Right lobe of liver (tissue), 6 donors: ENCODE measurements at regions not wholly inside any gene's neighbourhood (a gene's known extent, or its start where the extent isn't known, plus 50 kb on each side); places are given as distances from the start of the nearest gene placed in this dataset.
"Not testable (repeated sequence)": the region's sequence is repeated elsewhere in the genome, so short reads cannot be mapped to it uniquely, and the experiment has no call there.

Experiments
- ATAC-seq, 4 donors: fragments of 200-7000 bp; cut with Tn5 transposase; one replicate each; pipeline ENCODE4 v1.9.1; 2020; ENCODE audit warnings: mild to moderate bottlenecking in 4 of 4, moderate library complexity in 4 of 4
- DNase-seq, 3 donors: peaks; one replicate each; pipeline ENCODE4 v3.0.0-alpha.2; 2020
- H3K27ac ChIP-seq, 3 donors: fragments of 200-600 bp; one replicate each; pipeline ENCODE4 v1.8.0; 2022
- H3K27me3 ChIP-seq, 2 donors: fragments of 200-600 bp; one replicate each; pipeline ENCODE4 v1.8.0; 2022
- H3K36me3 ChIP-seq, 4 donors: fragments of 200-600 bp; sonication (generic) in 1 of 4; one replicate each; pipeline versions ENCODE4 v1.5.1 to v1.8.0; 2017 to 2022; ENCODE audit warnings: control low read depth in 1 of 4
- H3K4me1 ChIP-seq, 4 donors: fragments of 200-600 bp; sonication (generic) in 1 of 4; one replicate each; pipeline versions ENCODE4 v1.5.1 to v1.8.0; 2017 to 2022; ENCODE audit warnings: control low read depth in 1 of 4
- H3K4me3 ChIP-seq, 3 donors: fragments of 200-600 bp; one replicate each; pipeline ENCODE4 v1.8.0; 2022
- H3K9me3 ChIP-seq, 4 donors: fragments of 200-600 bp; sonication (generic) in 1 of 4; one replicate each; pipeline versions ENCODE4 v1.5.1 to v1.8.0; 2017 to 2022; ENCODE audit warnings: control low read depth in 1 of 4
- POLR2A ChIP-seq: fragments of 450-650 bp; IDR thresholded peaks from one replicate; pipeline ENCODE4 v1.6.1; 2017; ENCODE audit warnings: antibody characterized with exemption, mild to moderate bottlenecking
- WGBS: methylation state at CpG from one replicate; pipeline ENCODE4 v1.1.6; 2018; ENCODE audit warnings: low coverage, low lambda C conversion rate; ENCODE audit not compliant: insufficient coverage; ENCODE audit errors: missing lambda C conversion rate; 5-methylcytosine and 5-hydroxymethylcytosine counted together
- intact Hi-C, 2 donors: fragments of 100-400 bp; cut with DNase I; formaldehyde crosslinking; loops; one replicate each; pipeline versions ENCODE4 v1.11.2 to v1.14.1; 2022
- TF ChIP-seq, protein P1 (sequence below), 4 donors: fragments of 200-600 bp in 3 of 4; fragments of 450-650 bp in 1 of 4; IDR thresholded peaks; one replicate each; pipeline versions ENCODE4 v1.5.1 to v1.8.0; 2016 to 2022; ENCODE audit warnings: antibody characterized with exemption in 4 of 4, mild to moderate bottlenecking in 2 of 4
- donor health status: DM: no; HTN: yes; CAD: no.
- donor health status: DM: no; HTN: no; CAD: no.
- donor health status: DM: no; HTN: no; CAD: no.
- donor health status: DM: no; HTN: yes; CAD: no.
- donor health status: DM: no; HTN: yes; CAD: no.

DNA sequence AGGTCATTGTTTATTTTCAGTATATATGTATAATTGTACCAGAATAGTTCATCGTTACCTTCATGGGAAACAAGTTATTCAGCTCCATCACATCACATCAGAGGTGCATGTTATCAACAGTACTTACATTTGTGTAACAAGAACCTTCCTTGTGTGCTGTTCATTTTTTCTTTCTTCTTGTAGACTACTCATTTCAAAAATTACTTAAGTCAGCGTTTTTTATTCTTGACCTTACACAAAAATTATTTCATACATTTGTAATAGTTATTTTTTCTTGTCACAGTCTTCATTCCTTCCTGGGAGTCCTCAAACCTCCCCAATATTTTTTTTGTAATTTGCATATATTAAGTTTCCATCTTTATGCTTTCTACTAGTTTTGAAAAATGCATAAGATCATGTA is 725.7 kb upstream of the ADGRB3 start:
- intact Hi-C loops, result no loop called here
- TF ChIP-seq, protein P1, sequence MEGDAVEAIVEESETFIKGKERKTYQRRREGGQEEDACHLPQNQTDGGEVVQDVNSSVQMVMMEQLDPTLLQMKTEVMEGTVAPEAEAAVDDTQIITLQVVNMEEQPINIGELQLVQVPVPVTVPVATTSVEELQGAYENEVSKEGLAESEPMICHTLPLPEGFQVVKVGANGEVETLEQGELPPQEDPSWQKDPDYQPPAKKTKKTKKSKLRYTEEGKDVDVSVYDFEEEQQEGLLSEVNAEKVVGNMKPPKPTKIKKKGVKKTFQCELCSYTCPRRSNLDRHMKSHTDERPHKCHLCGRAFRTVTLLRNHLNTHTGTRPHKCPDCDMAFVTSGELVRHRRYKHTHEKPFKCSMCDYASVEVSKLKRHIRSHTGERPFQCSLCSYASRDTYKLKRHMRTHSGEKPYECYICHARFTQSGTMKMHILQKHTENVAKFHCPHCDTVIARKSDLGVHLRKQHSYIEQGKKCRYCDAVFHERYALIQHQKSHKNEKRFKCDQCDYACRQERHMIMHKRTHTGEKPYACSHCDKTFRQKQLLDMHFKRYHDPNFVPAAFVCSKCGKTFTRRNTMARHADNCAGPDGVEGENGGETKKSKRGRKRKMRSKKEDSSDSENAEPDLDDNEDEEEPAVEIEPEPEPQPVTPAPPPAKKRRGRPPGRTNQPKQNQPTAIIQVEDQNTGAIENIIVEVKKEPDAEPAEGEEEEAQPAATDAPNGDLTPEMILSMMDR (IDR thresholded peaks at IDR 0.05), result no peak
- TF ChIP-seq POLR2A, result no peak
- no peaks in the 10 kb centered on the region for H3K9me3 ChIP-seq
- no peak overlapping the region for H3K4me3 ChIP-seq
- 61% methylated on average over 2 of the region's 2 CpGs for WGBS
- no peaks in the 10 kb centered on the region for H3K4me1 ChIP-seq
- H3K27ac ChIP-seq, result no peak overlapping the region
- no peaks in the 10 kb centered on the region for H3K27me3 ChIP-seq
- H3K36me3 ChIP-seq, result no peaks in the 10 kb centered on the region
- ATAC-seq, result no peak
- DNase-seq, result no peak

DNA sequence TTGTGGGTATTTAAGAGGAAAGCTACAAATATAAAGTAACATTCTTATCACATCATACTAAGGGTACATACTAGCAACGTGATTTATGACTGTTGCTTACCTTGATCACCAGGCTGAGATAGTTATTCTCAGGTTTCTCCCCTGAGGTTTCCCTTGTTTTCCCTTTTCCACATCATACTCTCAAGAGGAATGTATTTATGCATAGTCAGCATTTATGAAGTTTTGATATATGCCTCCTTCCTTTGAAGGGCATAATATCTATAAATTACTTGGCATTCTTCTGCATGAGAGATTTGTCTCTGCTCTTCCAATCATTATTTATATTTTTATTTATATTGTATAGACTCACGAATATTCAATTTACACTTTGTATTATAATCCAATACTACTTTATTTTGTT is 726.7 kb upstream of the ADGRB3 start:
- TF ChIP-seq POLR2A, result no peak
- TF ChIP-seq, protein P1 (IDR thresholded peaks at IDR 0.05), result no peak
- WGBS, result 33% methylated on average over 2 of the region's 2 CpGs
- Histone ChIP-seq H3K4me1 (no peaks in the 10 kb centered on the region), H3K27me3 (no peaks in the 10 kb centered on the region), H3K4me3 (no peak overlapping the region), H3K9me3 (no peaks in the 10 kb centered on the region), H3K36me3 (no peaks in the 10 kb centered on the region), H3K27ac (no peak overlapping the region)
- intact Hi-C loops, result no loop called here
- DNase-seq, result no peak
- no peak for ATAC-seq

DNA sequence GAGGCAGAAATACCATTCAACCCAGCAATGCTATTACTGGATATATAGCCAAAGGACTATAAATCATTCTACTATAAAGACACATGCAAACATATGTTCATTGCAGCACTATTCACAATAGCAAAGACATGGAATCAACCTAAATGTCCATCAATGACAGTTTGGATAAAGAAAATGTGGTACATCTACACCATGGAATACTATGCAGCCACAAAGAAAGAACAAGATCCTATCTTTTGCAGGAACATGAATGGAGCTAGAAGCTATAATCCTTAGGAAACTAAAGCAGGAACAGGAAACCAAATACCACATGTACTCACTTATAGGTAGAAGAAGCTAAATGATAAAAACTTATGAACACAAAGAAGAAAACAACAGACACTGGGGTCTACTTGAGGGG is 730.3 kb upstream of the ADGRB3 start:
- intact Hi-C loops, result not testable (repeated sequence)

DNA sequence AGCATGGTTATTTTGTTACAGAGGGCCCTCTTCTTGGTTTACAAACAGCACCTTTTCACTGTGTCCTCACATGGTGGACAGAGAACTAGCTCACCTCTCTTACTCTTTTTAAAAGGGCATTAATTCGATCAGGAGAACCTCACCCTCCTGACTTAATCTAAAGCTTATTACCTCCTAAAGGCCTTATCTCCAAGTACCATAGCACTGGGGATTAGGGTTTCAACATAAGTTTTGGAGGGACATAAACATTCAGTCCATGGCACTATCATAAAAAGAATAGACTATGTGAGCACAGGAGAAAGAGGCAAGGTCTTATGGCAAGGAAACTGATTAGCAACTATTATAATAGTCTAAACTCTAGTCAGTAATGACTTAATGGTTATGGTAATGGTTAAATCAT is 736.2 kb upstream of the ADGRB3 start:
- 7% methylated on average over 1 of the region's 1 CpG for WGBS
- ATAC-seq (no peak), DNase-seq (no peak)
- Histone ChIP-seq H3K9me3 (no peaks in the 10 kb centered on the region), H3K4me3 (no peak overlapping the region), H3K27me3 (no peaks in the 10 kb centered on the region), H3K4me1 (no peaks in the 10 kb centered on the region), H3K36me3 (no peaks in the 10 kb centered on the region), H3K27ac (no peak overlapping the region)
- TF ChIP-seq, protein P1 (IDR thresholded peaks at IDR 0.05), result no peak
- TF ChIP-seq POLR2A, result no peak
- intact Hi-C loops, result no loop called here

More for the DNA sequence above, 730.3 kb upstream of the ADGRB3 start:
- H3K27me3 ChIP-seq, ATAC-seq, DNase-seq, H3K4me1 ChIP-seq, H3K27ac ChIP-seq, H3K4me3 ChIP-seq, H3K9me3 ChIP-seq, H3K36me3 ChIP-seq: not testable (repeated sequence)

DNA sequence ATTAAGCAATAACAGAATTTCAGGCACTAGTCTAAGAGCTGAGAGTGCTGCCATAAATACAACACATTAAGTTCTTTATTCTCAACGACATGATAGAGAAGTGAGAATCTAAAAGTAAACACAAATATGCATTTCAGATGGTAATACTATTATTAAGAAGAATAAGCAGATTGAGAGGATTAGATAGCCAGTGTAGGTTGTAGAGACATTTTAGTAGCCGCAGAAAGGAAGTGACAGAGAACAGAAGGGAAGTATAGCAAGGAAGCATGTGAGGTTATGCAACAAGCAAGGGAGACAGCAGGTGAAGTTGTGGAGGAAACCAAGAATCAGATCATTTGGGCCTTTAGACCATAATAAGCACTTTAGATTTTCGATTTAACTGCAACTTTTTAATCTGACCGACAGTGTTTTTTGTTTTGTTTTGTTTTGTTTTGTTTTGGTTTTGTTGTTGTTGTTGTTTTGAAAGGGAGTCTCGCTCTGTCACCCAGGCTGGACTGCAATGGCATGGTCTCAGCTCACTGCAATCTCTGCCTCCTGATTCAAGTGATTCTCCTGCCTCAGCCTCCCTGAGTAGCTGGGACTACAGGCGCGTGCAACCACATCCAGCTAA is 737.0 kb upstream of the ADGRB3 start:
- H3K4me3 ChIP-seq, result no peak overlapping the region
- intact Hi-C loops, result no loop called here
- H3K4me1 ChIP-seq, result no peaks in the 10 kb centered on the region
- ATAC-seq (no peak), DNase-seq (no peak)
- H3K27ac ChIP-seq, result no peak overlapping the region
- H3K9me3 ChIP-seq, result no peaks in the 10 kb centered on the region
- WGBS, result 59% methylated on average over 7 of the region's 7 CpGs
- no peaks in the 10 kb centered on the region for H3K36me3 ChIP-seq
- TF ChIP-seq POLR2A, result no peak
- TF ChIP-seq, protein P1 (IDR thresholded peaks at IDR 0.05), result no peak
- H3K27me3 ChIP-seq, result no peaks in the 10 kb centered on the region
